GM19240 (cell line): ENCODE measurements at regions not wholly inside any gene's neighbourhood (a gene's known extent, or its start where the extent isn't known, plus 50 kb on each side); places are given as distances from the start of the nearest gene placed in this dataset.
"Not testable (repeated sequence)": the region's sequence is repeated elsewhere in the genome, so short reads cannot be mapped to it uniquely, and the experiment has no call there.

Experiments used
- DNase-seq: peaks from one replicate; pipeline ENCODE4 v3.0.0; 2011; ENCODE audit warnings: low spot score; ENCODE audit not compliant: insufficient read length

- DNase-seq: no peak
Measured at GRCh38 chr20:53857723-53858236, 212.6 kb downstream of the BCAS1 start.

- DNase-seq: no peak
Measured at GRCh38 chr20:53856300-53857295, 213.8 kb downstream of the BCAS1 start.

- no peak for DNase-seq
Measured at GRCh38 chr20:53855733-53856132, 214.7 kb downstream of the BCAS1 start.

- not testable (repeated sequence) for DNase-seq
Measured at GRCh38 chr20:53854609-53854926, 215.8 kb downstream of the BCAS1 start.

GRCh38 chr20:53853111-53853713 is 217.2 kb downstream of the BCAS1 start:
- no peak for DNase-seq

GRCh38 chr20:53852691-53853090 is 217.7 kb downstream of the BCAS1 start:
- DNase-seq: no peak

GRCh38 chr20:53852014-53852413 is 218.4 kb downstream of the BCAS1 start:
- DNase-seq: no peak

DNA sequence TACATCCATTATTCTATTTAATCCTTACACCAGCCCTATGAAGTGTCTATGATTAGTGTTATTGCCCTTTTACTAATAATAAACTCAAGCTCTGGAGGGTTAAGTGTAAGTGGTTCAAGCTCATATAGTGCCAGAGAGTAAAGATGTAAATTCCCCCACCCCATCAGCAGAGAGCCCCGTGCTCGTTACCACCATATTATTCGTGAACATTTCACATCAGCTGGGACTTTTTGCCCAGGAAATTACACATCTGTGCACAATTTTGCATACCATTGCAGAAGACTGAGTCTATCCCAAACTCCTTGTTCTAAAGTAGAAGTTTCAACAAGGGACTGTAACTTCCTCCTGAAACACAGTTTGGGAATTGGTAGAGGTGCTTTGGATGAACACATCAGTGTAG is 220.1 kb downstream of the BCAS1 start:
- no peak for DNase-seq

GRCh38 chr20:53849471-53850059 is 220.8 kb downstream of the BCAS1 start:
- DNase-seq: no peak

DNA sequence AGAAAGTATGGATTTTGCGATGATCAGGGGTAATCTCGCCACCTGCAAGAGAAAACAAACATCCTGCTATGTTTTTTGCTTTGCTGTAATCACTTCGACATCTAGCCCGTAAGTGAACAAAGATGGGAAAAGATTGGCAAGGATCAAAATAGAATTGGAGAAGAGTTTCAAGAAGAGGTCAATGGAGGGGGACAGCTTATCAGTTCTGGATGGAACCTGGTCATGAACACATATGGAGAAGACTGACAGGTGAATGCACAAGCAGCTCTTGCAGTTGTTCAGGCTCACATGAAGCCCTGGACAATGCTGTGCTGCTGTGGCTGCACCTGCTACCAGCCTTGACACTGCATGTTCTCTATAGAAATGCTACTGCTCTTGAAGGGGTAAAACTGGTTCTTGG is 222.1 kb downstream of the BCAS1 start:
- DNase-seq: no peak

- no peak for DNase-seq
Measured at GRCh38 chr20:53847837-53848170, 222.6 kb downstream of the BCAS1 start.

GRCh38 chr20:53847139-53847836 is 223.1 kb downstream of the BCAS1 start:
- DNase-seq: no peak

DNA sequence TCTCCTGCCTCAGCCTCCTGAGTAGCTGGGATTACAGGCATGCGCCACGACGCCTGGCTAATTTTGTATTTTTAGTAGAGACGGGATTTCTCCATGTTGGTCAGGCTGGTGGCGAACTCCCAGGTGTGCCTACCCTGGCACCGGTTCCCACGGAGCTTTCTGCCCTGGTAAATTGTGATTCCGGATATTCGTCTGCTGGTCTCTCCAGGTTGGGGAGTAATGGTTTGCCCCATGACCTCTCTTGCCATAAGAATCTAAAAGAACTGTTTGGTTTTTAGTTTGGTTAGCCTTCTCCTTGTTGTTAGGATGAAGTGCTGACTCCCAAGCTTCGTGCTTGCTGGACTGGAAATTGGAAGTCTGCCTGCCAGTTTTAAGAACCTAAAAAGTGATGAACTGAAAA is 223.8 kb downstream of the BCAS1 start:
- no peak for DNase-seq

DNA sequence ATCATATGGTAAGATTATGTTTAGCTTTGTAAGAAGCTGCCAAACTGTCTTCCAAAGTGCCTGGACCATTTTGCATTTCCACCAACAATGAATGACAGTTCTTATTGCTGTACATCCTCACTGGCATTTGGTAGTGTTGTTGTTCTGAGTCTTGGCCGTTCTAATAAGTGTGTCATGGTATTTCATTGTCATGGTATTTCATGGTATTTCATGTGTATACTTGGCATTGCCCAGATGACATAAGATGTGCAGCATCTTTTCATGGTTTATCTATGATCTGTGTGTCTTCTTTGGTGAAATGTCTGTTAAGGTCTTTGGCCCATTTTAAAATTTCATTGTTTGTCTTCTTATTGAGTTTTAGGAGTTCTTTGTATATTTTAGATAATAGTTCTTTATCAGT is 224.4 kb downstream of the BCAS1 start:
- DNase-seq: no peak

DNA sequence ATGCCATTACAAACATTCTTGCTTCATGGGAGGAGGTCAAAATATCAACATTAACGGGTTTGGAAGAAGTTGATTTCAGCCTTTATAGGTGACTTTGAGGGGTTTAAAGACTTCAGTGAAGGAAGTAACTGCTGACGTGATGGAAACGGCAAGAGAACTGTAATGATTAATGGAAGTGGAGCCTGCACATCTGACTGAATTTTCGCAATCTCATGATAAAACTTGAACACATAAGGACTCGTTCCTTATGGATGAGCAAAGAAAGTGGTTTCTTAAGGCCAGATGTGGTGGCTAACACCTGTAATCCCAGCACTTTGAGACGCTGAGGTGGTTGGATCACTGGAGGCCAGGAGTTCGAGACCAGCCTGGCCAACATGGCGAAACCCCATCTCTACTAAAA is 226.1 kb downstream of the BCAS1 start:
- DNase-seq: no peak

GRCh38 chr20:53843645-53844044 is 226.7 kb downstream of the BCAS1 start:
- DNase-seq: no peak

DNA sequence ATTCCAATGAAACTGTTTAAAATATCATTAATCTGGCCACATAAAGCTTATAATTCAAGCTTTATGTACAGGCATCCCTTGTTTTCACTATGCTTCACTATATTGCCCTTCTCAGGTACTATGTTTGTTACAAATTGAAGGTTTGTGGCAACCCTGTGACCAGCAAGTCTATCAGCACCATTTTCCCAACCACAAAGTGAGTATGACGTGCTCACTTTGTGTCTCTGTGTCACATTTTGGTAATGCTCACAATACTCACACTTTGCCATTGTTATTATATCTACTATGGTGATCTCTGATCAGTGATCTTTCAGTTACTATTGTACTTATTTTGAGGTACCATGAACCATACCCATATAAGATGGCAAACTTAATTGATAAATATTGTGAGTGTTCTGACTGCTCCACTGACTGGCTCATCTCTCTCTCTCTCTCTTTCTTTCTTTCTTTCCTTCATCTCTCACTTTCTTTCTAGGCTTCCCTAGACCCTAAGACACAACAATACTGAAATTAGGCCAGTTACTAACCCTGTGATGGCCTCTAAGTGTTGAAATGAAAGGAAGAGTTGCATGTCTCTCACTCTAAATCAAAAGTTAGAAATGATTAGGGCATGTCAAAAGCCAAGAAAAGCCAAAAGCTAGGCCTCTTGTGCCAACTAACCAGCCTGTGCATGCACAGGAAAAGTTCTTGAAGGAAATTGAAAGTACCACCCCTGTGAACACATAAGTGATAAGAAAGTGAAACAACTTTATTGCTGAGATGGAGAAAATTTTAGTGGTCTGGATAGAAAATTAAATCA is 227.9 kb downstream of the BCAS1 start:
- DNase-seq: no peak

- DNase-seq: no peak
Measured at GRCh38 chr20:53841741-53842140, 228.7 kb downstream of the BCAS1 start.

- DNase-seq: no peak
Measured at GRCh38 chr20:53840532-53840931, 229.9 kb downstream of the BCAS1 start.

DNA sequence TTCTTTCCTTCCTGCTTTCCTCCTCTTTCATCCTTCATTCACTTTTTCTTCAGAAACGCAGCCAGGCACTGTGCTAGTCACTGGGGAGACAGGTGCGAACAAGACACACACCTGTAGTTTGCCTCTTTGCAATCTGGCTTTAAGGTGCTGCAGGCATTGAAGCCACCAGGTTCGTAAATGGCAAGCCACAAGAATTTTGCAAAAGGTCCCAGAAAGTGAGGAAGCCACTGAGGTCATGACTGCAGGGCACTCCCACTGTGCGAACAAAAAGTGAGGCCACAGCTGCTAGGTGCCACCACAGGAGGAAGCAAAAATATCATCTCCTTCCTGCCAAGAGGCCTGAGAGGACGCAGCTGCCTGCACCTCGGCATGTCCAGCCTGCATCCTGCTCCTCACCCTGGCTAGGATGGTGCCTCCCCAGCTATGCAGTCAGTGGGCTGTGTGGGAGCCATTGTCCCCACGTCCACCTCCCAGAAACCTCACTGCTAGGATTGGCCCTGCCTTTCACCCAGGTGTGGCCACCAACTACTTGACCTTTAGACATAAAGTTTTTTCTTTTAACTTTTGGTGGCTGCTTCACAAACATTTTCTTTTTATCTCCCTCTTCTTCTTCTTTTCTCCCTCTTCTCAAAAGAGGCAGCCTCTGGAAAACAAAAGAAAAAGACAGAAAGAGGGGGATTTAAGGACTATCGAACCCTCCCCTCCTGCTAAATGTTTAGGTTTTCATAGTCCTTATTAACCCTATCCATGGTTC is 230.8 kb downstream of the BCAS1 start:
- no peak for DNase-seq
